ENCODE measurements at regions not wholly inside any gene's neighbourhood (a gene's known extent, or its start where the extent isn't known, plus 50 kb on each side); places are given as distances from the start of the nearest gene placed in this dataset.

DNA sequence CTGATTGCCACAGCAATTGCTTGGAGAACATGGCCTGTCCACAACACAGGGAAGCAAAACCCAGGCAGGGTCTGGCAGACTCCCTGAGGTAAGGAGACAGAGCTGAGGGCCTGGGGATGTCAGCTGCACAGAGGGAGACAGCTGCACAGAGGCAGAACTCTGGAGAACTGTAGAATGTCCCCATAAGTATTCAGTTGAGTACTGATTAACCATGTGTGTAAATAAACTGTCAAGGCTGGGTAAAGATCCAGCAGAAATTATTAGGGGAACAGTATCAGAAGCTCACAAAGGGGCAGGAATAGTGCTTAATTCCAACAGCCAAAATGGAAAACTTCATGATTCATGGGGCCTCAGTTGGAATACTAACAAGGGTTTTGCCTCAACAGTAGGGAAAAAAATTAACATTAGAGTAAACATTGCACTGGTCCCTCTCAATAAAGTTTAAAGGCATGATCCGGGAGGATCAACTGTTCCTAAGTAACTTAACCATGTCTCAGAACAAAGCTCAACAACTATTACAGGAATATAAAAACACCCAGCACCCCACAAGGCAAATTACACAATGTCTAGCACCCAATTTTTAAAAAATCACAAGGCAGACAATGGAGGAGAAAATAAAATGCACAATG is 201.3 kb upstream of the RASSF8 start:
- no peak for DNase-seq

- peak; percentile 43 for DNase-seq
Observed at GRCh38 chr12:25759752-25760151, 198.7 kb upstream of the RASSF8 start.

DNA sequence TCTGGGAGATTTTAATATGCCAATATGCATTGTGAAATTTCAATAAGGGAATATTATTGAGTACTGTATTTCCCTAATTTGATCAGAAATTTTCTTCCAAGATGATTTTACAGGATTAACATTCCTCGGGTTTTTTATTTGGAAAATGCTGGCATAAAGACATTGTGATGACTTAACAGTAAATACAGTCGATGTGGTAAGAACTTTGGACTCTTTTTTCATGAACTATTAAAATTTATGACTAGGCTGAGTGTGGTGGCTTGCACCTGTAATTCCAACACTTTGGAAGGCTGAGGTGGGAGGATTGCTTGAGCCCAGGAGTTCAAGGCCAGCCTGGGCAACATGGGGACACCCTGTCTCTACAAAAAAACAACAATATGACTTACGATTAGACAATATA is 197.1 kb upstream of the RASSF8 start:
- DNase-seq = no peak

DNA sequence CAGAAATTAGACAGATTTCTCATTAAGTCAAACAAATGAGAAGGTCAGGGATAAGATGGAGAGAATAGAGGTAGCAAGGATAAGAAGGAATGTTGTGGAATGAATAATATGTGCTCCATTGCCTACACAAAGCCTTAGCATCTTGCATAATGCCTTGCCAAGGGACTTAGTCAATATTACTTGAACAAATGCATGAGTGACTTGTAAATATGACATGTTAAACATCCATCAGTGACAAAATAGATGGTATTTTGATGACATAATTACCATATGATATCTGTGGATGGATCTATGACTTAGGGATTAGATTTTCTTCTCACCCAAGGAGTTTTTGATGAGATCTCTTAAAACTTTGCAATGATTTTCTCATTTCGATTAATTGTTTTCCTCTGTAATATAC is 194.1 kb upstream of the RASSF8 start:
- DNase-seq = no peak

GRCh38 chr12:25764892-25765291 is 193.6 kb upstream of the RASSF8 start:
- peak; percentile 63 for DNase-seq

DNA sequence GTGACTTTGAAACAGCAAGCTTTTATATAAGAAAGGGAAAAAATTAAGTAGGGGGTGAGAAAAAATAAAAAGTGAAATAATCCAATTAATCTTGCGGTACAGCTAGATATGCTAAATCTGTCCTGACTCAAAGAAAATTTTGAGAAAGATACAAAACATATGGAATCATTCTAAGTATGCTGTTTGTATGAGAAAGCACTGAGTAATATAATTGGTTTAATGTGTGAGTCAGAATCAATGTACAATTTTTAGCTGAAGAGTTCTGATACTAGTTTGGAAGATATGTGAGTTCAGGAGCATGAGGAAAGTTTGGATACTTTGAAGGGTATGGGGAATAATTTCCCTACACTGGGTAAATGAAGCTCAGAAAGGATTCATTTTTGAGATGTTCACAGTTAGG is 190.9 kb upstream of the RASSF8 start:
- DNase-seq = peak; percentile 75

GRCh38 chr12:25768151-25768550 is 190.3 kb upstream of the RASSF8 start:
- no peak for DNase-seq

- DNase-seq = peak; percentile 82
Observed at GRCh38 chr12:25769082-25769945, 189.2 kb upstream of the RASSF8 start.

DNA sequence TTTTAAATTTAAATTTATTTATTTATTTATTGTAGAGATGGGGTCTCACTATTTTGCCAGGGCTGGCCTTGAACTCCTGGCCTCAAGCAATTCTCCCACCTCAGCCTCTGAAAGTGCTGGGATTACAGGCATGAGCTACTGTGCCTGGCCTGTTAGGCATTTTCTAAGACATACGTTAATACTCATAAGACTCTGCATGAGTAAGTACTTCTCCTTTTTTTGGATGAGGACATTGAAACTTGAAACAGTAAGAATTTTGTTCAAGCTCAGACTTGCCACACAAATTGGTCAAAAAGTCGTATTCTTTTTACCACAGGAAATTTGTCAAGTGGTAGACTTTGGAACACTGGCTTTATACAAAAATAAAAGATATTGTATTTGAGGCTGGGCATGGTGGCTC is 187.4 kb upstream of the RASSF8 start:
- peak; percentile 40 for DNase-seq

GRCh38 chr12:25771476-25771875 is 187.0 kb upstream of the RASSF8 start:
- no peak for DNase-seq

- DNase-seq = peak; percentile 62
Observed at GRCh38 chr12:25775968-25776367, 182.5 kb upstream of the RASSF8 start.

GRCh38 chr12:25780771-25781170 is 177.7 kb upstream of the RASSF8 start:
- no peak for DNase-seq

- DNase-seq = no peak
Observed at GRCh38 chr12:25781232-25781631, 177.2 kb upstream of the RASSF8 start.

- no peak for DNase-seq
Observed at GRCh38 chr12:25783566-25783965, 174.9 kb upstream of the RASSF8 start.

DNA sequence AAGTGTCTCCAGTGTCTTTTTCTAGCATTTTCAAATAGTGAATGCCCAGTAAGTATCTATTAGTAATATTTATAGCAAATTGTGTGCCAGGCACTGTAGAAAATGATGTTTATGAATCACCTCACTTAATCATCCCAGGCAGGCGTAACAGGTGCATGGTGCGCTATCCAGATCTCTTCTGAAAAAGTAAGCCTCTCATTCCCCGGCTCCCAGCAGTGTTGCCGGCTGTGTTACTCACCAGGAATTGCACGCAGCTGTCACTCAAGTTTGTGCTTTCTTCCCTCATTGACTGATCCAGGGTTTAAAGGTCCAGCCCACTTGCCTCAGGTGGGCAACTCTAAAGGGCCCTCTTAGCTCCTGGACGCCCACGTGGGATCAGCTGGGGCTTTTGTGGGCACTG is 173.8 kb upstream of the RASSF8 start:
- no peak for DNase-seq

- no peak for DNase-seq
Observed at GRCh38 chr12:25785134-25785533, 173.3 kb upstream of the RASSF8 start.

DNA sequence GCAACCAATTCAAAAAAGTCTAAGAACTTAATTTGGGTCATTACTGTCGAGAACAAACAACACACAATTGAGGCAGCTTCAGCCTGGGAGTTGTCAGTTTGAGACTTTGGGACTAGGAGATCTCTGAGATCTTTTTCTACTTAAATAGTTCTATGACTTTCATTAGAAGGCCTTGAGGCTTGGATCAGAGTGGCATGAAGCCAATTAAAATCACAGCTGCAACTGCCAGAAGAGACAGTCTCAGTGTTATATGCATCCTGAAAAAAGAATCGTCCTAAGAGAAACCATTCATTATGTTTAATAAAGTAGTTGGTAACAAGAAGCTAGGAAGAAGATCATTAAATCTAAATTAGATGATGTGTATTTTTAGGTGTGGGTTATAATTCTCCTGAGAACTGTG is 170.8 kb upstream of the RASSF8 start:
- no peak for DNase-seq

- no peak for DNase-seq
Observed at GRCh38 chr12:25788707-25789442, 169.6 kb upstream of the RASSF8 start.

- DNase-seq = peak; percentile 39
Observed at GRCh38 chr12:25789541-25789944, 168.9 kb upstream of the RASSF8 start.

DNA sequence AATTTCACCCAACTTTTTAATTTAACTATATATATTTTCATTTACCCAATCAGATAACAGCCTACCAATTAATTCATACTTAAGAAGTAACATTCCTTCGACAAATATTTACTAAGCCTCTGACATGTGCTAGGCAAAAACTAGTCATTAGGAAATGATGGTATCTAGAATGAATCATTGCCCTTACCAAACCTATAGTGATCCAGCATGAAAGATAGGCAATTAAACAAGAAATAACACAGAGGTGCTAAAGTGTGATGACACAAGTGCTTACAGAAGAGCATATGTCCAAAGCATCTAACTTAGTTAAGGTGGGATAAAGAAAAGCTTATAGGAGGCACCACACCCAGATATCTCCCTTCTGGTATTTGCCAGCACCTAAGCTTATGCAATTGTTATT is 166.5 kb upstream of the RASSF8 start:
- no peak for DNase-seq

DNA sequence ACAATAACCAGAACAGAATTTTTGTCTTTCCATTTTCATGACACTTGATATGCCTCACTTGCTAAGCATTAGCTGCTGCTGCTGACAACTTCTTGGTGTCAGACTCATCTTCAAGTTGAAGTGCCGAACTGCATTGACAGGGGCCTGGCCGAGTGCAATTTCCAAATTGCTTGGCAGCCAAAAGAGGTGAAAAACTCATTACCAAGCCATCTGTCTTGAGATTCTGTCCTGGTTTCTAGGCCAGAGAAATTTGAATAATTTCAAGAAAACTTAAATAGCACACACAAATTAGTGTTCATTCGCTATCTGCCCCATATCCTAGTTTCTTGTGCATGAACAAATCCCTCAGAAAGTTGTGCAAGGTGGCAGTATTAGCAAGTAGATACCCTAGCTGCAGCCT is 165.3 kb upstream of the RASSF8 start:
- no peak for DNase-seq

DNA sequence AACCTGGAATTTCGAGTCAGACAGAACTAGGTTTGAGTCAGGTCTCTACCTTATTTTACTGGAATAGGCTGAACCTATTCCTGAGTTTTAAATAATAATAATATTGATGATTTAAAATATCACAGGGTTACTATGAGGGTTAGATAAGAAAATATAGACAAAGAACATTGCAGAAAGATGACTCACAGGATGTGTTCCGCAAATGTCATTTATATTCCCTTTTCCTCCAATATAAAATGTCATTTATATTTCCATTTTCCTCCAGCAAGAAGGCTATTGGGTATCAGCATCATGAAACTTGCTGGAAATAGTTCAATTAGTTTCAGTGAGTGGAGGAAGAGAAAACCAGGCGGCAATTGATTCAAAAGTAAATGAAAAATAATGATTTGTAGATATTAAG is 163.9 kb upstream of the RASSF8 start:
- no peak for DNase-seq

GRCh38 chr12:25796523-25797000 is 161.9 kb upstream of the RASSF8 start:
- peak; percentile 47 for DNase-seq

GRCh38 chr12:25797386-25797785 is 161.1 kb upstream of the RASSF8 start:
- DNase-seq = no peak
